GM12878 (cell line): ENCODE measurements at regions not wholly inside any gene's neighbourhood (a gene's known extent, or its start where the extent isn't known, plus 50 kb on each side); places are given as distances from the start of the nearest gene placed in this dataset.

ENCODE experiments used
- ATAC-seq: fragments of 200-7000 bp; cut with Tn5 transposase; 3 replicates; pipeline ENCODE4 v1.9.1; 2020; ENCODE audit warnings: mild to moderate bottlenecking, moderate library complexity
- BruUV-seq: library from RNA; stranded (reverse); fragments of 400-500 nt; replicated peaks from 2 replicates; lab custom pipeline; 2021; lab: Mats Ljungman, UMichigan
- CTCF ChIA-PET: fragments of 300-600 bp; sonication (Branson Sonifier 250); formaldehyde crosslinking; extraction: SDS; loops from one replicate; lab custom pipeline; 2021; ENCODE audit warnings: inconsistent platforms; lab: Yijun Ruan, JAX
- POLR2A ChIA-PET: fragments of 350-600 bp; formaldehyde crosslinking; extraction: SDS; loops from one replicate; lab custom pipeline; 2021; ENCODE audit warnings: inconsistent platforms; lab: Charles Lee
- RAD21 ChIA-PET: fragments of 300-600 bp; sonication (Branson Sonifier 250); formaldehyde crosslinking; loops from one replicate; lab custom pipeline; 2023; ENCODE audit warnings: antibody characterized with exemption; ENCODE audit not compliant: unreplicated experiment; lab: Charles Lee
- SMC1A ChIA-PET: fragments of 300-600 bp; sonication (Branson Sonifier 250); formaldehyde crosslinking; loops from one replicate; lab custom pipeline; 2023; ENCODE audit not compliant: unreplicated experiment, uncharacterized antibody; lab: Charles Lee
- DNase-seq: peaks from one replicate; pipeline ENCODE4 v3.0.0-alpha.2; 2011; ENCODE audit warnings: low read depth, low spot score
- FAIRE-seq: peaks from 3 replicates; lab custom pipeline; 2011; peaks lifted over from hg19 to GRCh38; lab: Jason Lieb, UNC
- H2AFZ ChIP-seq: 2 replicates; pipeline ENCODE4 v1.6.0; 2011; ENCODE audit warnings: low read depth, low read length, control low read depth; ENCODE audit not compliant: control insufficient read depth
- H3K27ac ChIP-seq: 2 replicates; pipeline ENCODE4 v1.5.1; 2011; ENCODE audit warnings: control low read depth; ENCODE audit not compliant: control insufficient read depth, insufficient read depth
- H3K27me3 ChIP-seq, 2 experiments: replicated peaks in 1 of 2; 2 replicates each; pipeline versions ENCODE4 v1.6.0 to v1.6.1; 2011; ENCODE audit warnings: low read length in 1 of 2; ENCODE audit not compliant: control insufficient read depth in 2 of 2, insufficient read depth in 2 of 2
- H3K36me3 ChIP-seq, 2 experiments: 2 replicates each; pipeline ENCODE4 v1.5.1; 2011; ENCODE audit warnings: low read length in 1 of 2; ENCODE audit not compliant: control insufficient read depth in 2 of 2, insufficient read depth in 2 of 2
- H3K4me1 ChIP-seq: 2 replicates; pipeline ENCODE4 v1.6.1; 2011; ENCODE audit warnings: mild to moderate bottlenecking, low read length, moderate library complexity, mixed read lengths; ENCODE audit not compliant: control insufficient read depth, insufficient read depth
- H3K4me2 ChIP-seq: 2 replicates; pipeline ENCODE4 v1.6.0; 2011; ENCODE audit warnings: control low read depth; ENCODE audit not compliant: control insufficient read depth, insufficient read depth
- H3K4me3 ChIP-seq: fragments of 200-600 bp; sonication (generic); 2 replicates; pipeline ENCODE4 v1.5.1; 2016
- H3K79me2 ChIP-seq: 2 replicates; pipeline ENCODE4 v1.6.0; 2011; ENCODE audit warnings: low read length; ENCODE audit not compliant: control insufficient read depth, insufficient read depth
- H3K9ac ChIP-seq: 2 replicates; pipeline ENCODE4 v1.8.0; 2011; ENCODE audit warnings: low read length, control low read depth, mixed read lengths; ENCODE audit not compliant: control insufficient read depth, insufficient read depth
- H3K9me3 ChIP-seq: replicated peaks from 3 replicates; pipeline ENCODE4 v1.5.1; 2011; ENCODE audit warnings: mild to moderate bottlenecking, low read length; ENCODE audit not compliant: control insufficient read depth, insufficient read depth
- H4K20me1 ChIP-seq: 2 replicates; pipeline ENCODE4 v1.6.0; 2011; ENCODE audit not compliant: control insufficient read depth, insufficient read depth
- ASH2L ChIP-seq: fragments of 300-600, 200-600 bp; sonication (generic); IDR thresholded peaks from 2 replicates; pipeline ENCODE4 v1.6.1; 2017; ENCODE audit warnings: low read depth, mild to moderate bottlenecking, borderline replicate concordance
- ELK1 ChIP-seq: IDR thresholded peaks from 2 replicates; pipeline ENCODE4 v1.6.1; 2012; ENCODE audit warnings: low read depth, low read length, improper control_type of control experiment
- KAT2A ChIP-seq: conservative IDR thresholded peaks from 2 replicates; pipeline ENCODE4 v1.6.1; 2011; ENCODE audit warnings: low read depth, low read length; ENCODE audit not compliant: control insufficient read depth
- MAX ChIP-seq: IDR thresholded peaks from 2 replicates; pipeline ENCODE4 v1.6.1; 2012; ENCODE audit warnings: low read depth, low read length, improper control_type of control experiment
- MTA3 ChIP-seq: IDR thresholded peaks from 2 replicates; pipeline ENCODE4 v1.6.1; 2012; ENCODE audit warnings: low read length, inconsistent platforms, borderline replicate concordance
- MYB ChIP-seq: fragments of 150-350 bp; IDR thresholded peaks from 2 replicates; pipeline ENCODE4 v1.6.1; 2014; ENCODE audit warnings: mild to moderate bottlenecking, low read depth, low read length, borderline replicate concordance
- PAX5 ChIP-seq: IDR thresholded peaks from 2 replicates; pipeline ENCODE4 v1.6.1; 2011; ENCODE audit warnings: low read depth, low read length, borderline replicate concordance
- SPI1 ChIP-seq: IDR thresholded peaks from 2 replicates; pipeline ENCODE4 v1.6.1; 2011; ENCODE audit warnings: low read depth, mild to moderate bottlenecking, low read length, moderate library complexity, borderline replicate concordance; ENCODE audit not compliant: insufficient read depth
- SREBF2 ChIP-seq: IDR thresholded peaks from 2 replicates; pipeline ENCODE4 v1.6.1; 2012; ENCODE audit warnings: mild to moderate bottlenecking, low read length
- SUZ12 ChIP-seq: fragments of 200-600 bp; sonication (generic); IDR thresholded peaks from one replicate; pipeline ENCODE4 v1.6.1; 2018; ENCODE audit warnings: antibody characterized with exemption, mild to moderate bottlenecking; ENCODE audit not compliant: unreplicated experiment
- TCF12 ChIP-seq: IDR thresholded peaks from 2 replicates; pipeline ENCODE4 v1.6.1; 2011; ENCODE audit warnings: low read depth, mild to moderate bottlenecking, low read length
- USF1 ChIP-seq: IDR thresholded peaks from 2 replicates; pipeline ENCODE4 v1.6.1; 2011; ENCODE audit warnings: borderline replicate concordance, low read depth, mild to moderate bottlenecking, moderate library complexity, mixed read lengths, low read length; ENCODE audit not compliant: insufficient read depth; ENCODE audit errors: extremely low read length
- YBX1 ChIP-seq: fragments of 450-650 bp; IDR thresholded peaks from 2 replicates; pipeline ENCODE4 v1.6.1; 2016; ENCODE audit warnings: antibody characterized with exemption
- ZNF207 ChIP-seq: fragments of 450-650 bp; IDR thresholded peaks from 2 replicates; pipeline ENCODE4 v1.6.1; 2014; ENCODE audit warnings: antibody characterized with exemption, mild to moderate bottlenecking, borderline replicate concordance
- WGBS: methylation state at CpG from one replicate; pipeline ENCODE4 v1.1.6; 2016; ENCODE audit warnings: low lambda C conversion rate; ENCODE audit not compliant: insufficient replicate concordance, insufficient coverage; ENCODE audit errors: missing lambda C conversion rate; 5-methylcytosine and 5-hydroxymethylcytosine counted together
- in situ Hi-C: fragments of 300-500 bp; cut with MboI; formaldehyde crosslinking; loops from 9 replicates; pipeline ENCODE4 v1.14.3; 2018; ENCODE audit warnings: mixed read lengths
- intact Hi-C: fragments of 100-400 bp; cut with micrococcal nuclease; formaldehyde crosslinking; loops from one replicate; pipeline ENCODE4 v1.14.2; 2022; ENCODE audit not compliant: unreplicated experiment

GRCh38 chr6:12596731-12597130 is 119.8 kb upstream of the PHACTR1 start (continued):
- TF ChIP-seq USF1 (no peak), SREBF2 (no peak), KAT2A (no peak), ASH2L (no peak), TCF12 (no peak), ELK1 (no peak), SPI1 (no peak)

- ChIA-PET RAD21 (interaction anchor here (1.2 to 11.7 kb wide), 2 partner anchors 210 to 308 kb away, joined by 3 to 384 read pairs; partner anchors contain the start of gene EDN1), CTCF (interaction anchor here (1.2 to 6.7 kb wide), 2 partner anchors 288 to 308 kb away, joined by 3 to 49 read pairs; partner anchors contain the start of gene EDN1), SMC1A (interaction anchor here (1.8 kb wide), 1 partner anchor 94 kb away, joined by 6 read pairs; no protein-coding TSS in a partner anchor), POLR2A (no interaction called here)
- no peak overlapping the region for H3K4me3 ChIP-seq
- H4K20me1 ChIP-seq = no peaks in the 10 kb centered on the region
- TF ChIP-seq MTA3 (no peak), SUZ12 (no peak), ZNF207 (no peak), MYB (no peak), MAX (no peak), YBX1 (no peak), PAX5 (no peak)
- DNase-seq (no peak), FAIRE-seq (no peak), ATAC-seq (no peak)
- H3K4me1 ChIP-seq = peaks cover 21% of the 10 kb centered on the region
- H3K9me3 ChIP-seq = no peaks in the 10 kb centered on the region
- in situ Hi-C loops (loop anchor here (5.0 kb wide), 1 partner anchor 302 kb away; no protein-coding TSS in a partner anchor), intact Hi-C loops (no loop called here)
- no peak overlapping the region for H3K4me2 ChIP-seq
- no peak overlapping the region for H3K9ac ChIP-seq
- H2AFZ ChIP-seq = no peak overlapping the region
- H3K79me2 ChIP-seq = no peaks in the 10 kb centered on the region
- H3K27ac ChIP-seq = no peak overlapping the region
- no peaks in the 10 kb centered on the region for H3K27me3 ChIP-seq
- H3K36me3 ChIP-seq = no peaks in the 10 kb centered on the region
- no TSS peak for BruUV-seq
- WGBS = 59% methylated on average over 2 of the region's 2 CpGs
Measured at GRCh38 chr6:12598919-12599318, 117.6 kb upstream of the PHACTR1 start.
